GM12878 (cell line): ENCODE measurements at regions not wholly inside any gene's neighbourhood (a gene's known extent, or its start where the extent isn't known, plus 50 kb on each side); places are given as distances from the start of the nearest gene placed in this dataset.

Experiments
- ATAC-seq: fragments of 200-7000 bp; cut with Tn5 transposase; 3 replicates; pipeline ENCODE4 v1.9.1; 2020; ENCODE audit warnings: mild to moderate bottlenecking, moderate library complexity
- BruUV-seq: library from RNA; stranded (reverse); fragments of 400-500 nt; replicated peaks from 2 replicates; lab custom pipeline; 2021; lab: Mats Ljungman, UMichigan
- CTCF ChIA-PET: fragments of 300-600 bp; sonication (Branson Sonifier 250); formaldehyde crosslinking; extraction: SDS; loops from one replicate; lab custom pipeline; 2021; ENCODE audit warnings: inconsistent platforms; lab: Yijun Ruan, JAX
- POLR2A ChIA-PET: fragments of 350-600 bp; formaldehyde crosslinking; extraction: SDS; loops from one replicate; lab custom pipeline; 2021; ENCODE audit warnings: inconsistent platforms; lab: Charles Lee
- RAD21 ChIA-PET: fragments of 300-600 bp; sonication (Branson Sonifier 250); formaldehyde crosslinking; loops from one replicate; lab custom pipeline; 2023; ENCODE audit warnings: antibody characterized with exemption; ENCODE audit not compliant: unreplicated experiment; lab: Charles Lee
- SMC1A ChIA-PET: fragments of 300-600 bp; sonication (Branson Sonifier 250); formaldehyde crosslinking; loops from one replicate; lab custom pipeline; 2023; ENCODE audit not compliant: unreplicated experiment, uncharacterized antibody; lab: Charles Lee
- DNase-seq: peaks from one replicate; pipeline ENCODE4 v3.0.0-alpha.2; 2011; ENCODE audit warnings: low read depth, low spot score
- FAIRE-seq: peaks from 3 replicates; lab custom pipeline; 2011; peaks lifted over from hg19 to GRCh38; lab: Jason Lieb, UNC
- H2AFZ ChIP-seq: 2 replicates; pipeline ENCODE4 v1.6.0; 2011; ENCODE audit warnings: low read depth, low read length, control low read depth; ENCODE audit not compliant: control insufficient read depth
- H3K27ac ChIP-seq: 2 replicates; pipeline ENCODE4 v1.5.1; 2011; ENCODE audit warnings: control low read depth; ENCODE audit not compliant: control insufficient read depth, insufficient read depth
- H3K27me3 ChIP-seq, 2 experiments: replicated peaks in 1 of 2; 2 replicates each; pipeline versions ENCODE4 v1.6.0 to v1.6.1; 2011; ENCODE audit warnings: low read length in 1 of 2; ENCODE audit not compliant: control insufficient read depth in 2 of 2, insufficient read depth in 2 of 2
- H3K36me3 ChIP-seq, 2 experiments: 2 replicates each; pipeline ENCODE4 v1.5.1; 2011; ENCODE audit warnings: low read length in 1 of 2; ENCODE audit not compliant: control insufficient read depth in 2 of 2, insufficient read depth in 2 of 2
- H3K4me1 ChIP-seq: 2 replicates; pipeline ENCODE4 v1.6.1; 2011; ENCODE audit warnings: mild to moderate bottlenecking, low read length, moderate library complexity, mixed read lengths; ENCODE audit not compliant: control insufficient read depth, insufficient read depth
- H3K4me2 ChIP-seq: 2 replicates; pipeline ENCODE4 v1.6.0; 2011; ENCODE audit warnings: control low read depth; ENCODE audit not compliant: control insufficient read depth, insufficient read depth
- H3K4me3 ChIP-seq: fragments of 200-600 bp; sonication (generic); 2 replicates; pipeline ENCODE4 v1.5.1; 2016
- H3K79me2 ChIP-seq: 2 replicates; pipeline ENCODE4 v1.6.0; 2011; ENCODE audit warnings: low read length; ENCODE audit not compliant: control insufficient read depth, insufficient read depth
- H3K9ac ChIP-seq: 2 replicates; pipeline ENCODE4 v1.8.0; 2011; ENCODE audit warnings: low read length, control low read depth, mixed read lengths; ENCODE audit not compliant: control insufficient read depth, insufficient read depth
- H3K9me3 ChIP-seq: replicated peaks from 3 replicates; pipeline ENCODE4 v1.5.1; 2011; ENCODE audit warnings: mild to moderate bottlenecking, low read length; ENCODE audit not compliant: control insufficient read depth, insufficient read depth
- H4K20me1 ChIP-seq: 2 replicates; pipeline ENCODE4 v1.6.0; 2011; ENCODE audit not compliant: control insufficient read depth, insufficient read depth
- BCL11A ChIP-seq: IDR thresholded peaks from 2 replicates; pipeline ENCODE4 v1.6.1; 2011; ENCODE audit warnings: low read depth, low read length
- BCL3 ChIP-seq: IDR thresholded peaks from 2 replicates; pipeline ENCODE4 v1.6.1; 2011; ENCODE audit warnings: borderline replicate concordance, low read depth, mild to moderate bottlenecking, moderate library complexity, low read length; ENCODE audit not compliant: insufficient read depth, poor library complexity, severe bottlenecking
- CBX3 ChIP-seq: fragments of 200-600 bp; sonication (generic); IDR thresholded peaks from 2 replicates; pipeline ENCODE4 v1.6.1; 2016; ENCODE audit warnings: low read depth, borderline replicate concordance
- DPF2 ChIP-seq: fragments of 450-650 bp; IDR thresholded peaks from 2 replicates; pipeline ENCODE4 v1.6.1; 2017; ENCODE audit warnings: mild to moderate bottlenecking
- EED ChIP-seq: sonication (generic); IDR thresholded peaks from 2 replicates; pipeline ENCODE4 v1.6.1; 2016; ENCODE audit warnings: antibody characterized with exemption, low read depth
- KAT2A ChIP-seq: conservative IDR thresholded peaks from 2 replicates; pipeline ENCODE4 v1.6.1; 2011; ENCODE audit warnings: low read depth, low read length; ENCODE audit not compliant: control insufficient read depth
- KLF5 ChIP-seq: fragments of 450-650 bp; IDR thresholded peaks from 2 replicates; pipeline ENCODE4 v1.6.1; 2014; ENCODE audit warnings: mild to moderate bottlenecking; ENCODE audit not compliant: partially characterized antibody
- MLLT1 ChIP-seq: fragments of 450-650 bp; IDR thresholded peaks from 2 replicates; pipeline ENCODE4 v1.6.1; 2016; ENCODE audit warnings: mild to moderate bottlenecking
- NR2C1 ChIP-seq: fragments of 450-650 bp; IDR thresholded peaks from 2 replicates; pipeline ENCODE4 v1.6.1; 2017; ENCODE audit warnings: antibody characterized with exemption, mild to moderate bottlenecking, moderate library complexity
- POLR2AphosphoS5 ChIP-seq: IDR thresholded peaks from 2 replicates; pipeline ENCODE4 v1.6.1; 2011; ENCODE audit warnings: mild to moderate bottlenecking, low read length, inconsistent platforms
- RAD21 ChIP-seq: IDR thresholded peaks from 2 replicates; pipeline ENCODE4 v1.6.1; 2011; ENCODE audit warnings: mild to moderate bottlenecking, low read depth, low read length, moderate library complexity; ENCODE audit not compliant: insufficient read depth
- RELA ChIP-seq: fragments of 450-650 bp; IDR thresholded peaks from 2 replicates; pipeline ENCODE4 v1.8.0; 2014; ENCODE audit warnings: borderline replicate concordance; ENCODE audit not compliant: partially characterized antibody
- SIN3A ChIP-seq: IDR thresholded peaks from 2 replicates; pipeline ENCODE4 v1.6.1; 2012; ENCODE audit warnings: low read depth, low read length, improper control_type of control experiment
- SREBF2 ChIP-seq: IDR thresholded peaks from 2 replicates; pipeline ENCODE4 v1.6.1; 2012; ENCODE audit warnings: mild to moderate bottlenecking, low read length
- SUPT20H ChIP-seq: IDR thresholded peaks from 2 replicates; pipeline ENCODE4 v1.6.1; 2011; ENCODE audit warnings: low read depth, mild to moderate bottlenecking, low read length, moderate library complexity, borderline replicate concordance; ENCODE audit not compliant: control insufficient read depth
- SUZ12 ChIP-seq: fragments of 200-600 bp; sonication (generic); IDR thresholded peaks from one replicate; pipeline ENCODE4 v1.6.1; 2018; ENCODE audit warnings: antibody characterized with exemption, mild to moderate bottlenecking; ENCODE audit not compliant: unreplicated experiment
- TCF3 ChIP-seq: IDR thresholded peaks from 2 replicates; pipeline ENCODE4 v1.6.1; 2012; ENCODE audit warnings: low read depth, mild to moderate bottlenecking, low read length, borderline replicate concordance; ENCODE audit not compliant: insufficient read depth
- WRNIP1 ChIP-seq: IDR thresholded peaks from 2 replicates; pipeline ENCODE4 v1.6.1; 2011; ENCODE audit warnings: low read depth, low read length, improper control_type of control experiment, borderline replicate concordance
- ZNF217 ChIP-seq: fragments of 450-650 bp; IDR thresholded peaks from 2 replicates; pipeline ENCODE4 v1.6.1; 2017; ENCODE audit warnings: antibody characterized with exemption, mild to moderate bottlenecking
- WGBS: methylation state at CpG from one replicate; pipeline ENCODE4 v1.1.6; 2016; ENCODE audit warnings: low lambda C conversion rate; ENCODE audit not compliant: insufficient replicate concordance, insufficient coverage; ENCODE audit errors: missing lambda C conversion rate; 5-methylcytosine and 5-hydroxymethylcytosine counted together
- in situ Hi-C: fragments of 300-500 bp; cut with MboI; formaldehyde crosslinking; loops from 9 replicates; pipeline ENCODE4 v1.14.3; 2018; ENCODE audit warnings: mixed read lengths
- intact Hi-C: fragments of 100-400 bp; cut with micrococcal nuclease; formaldehyde crosslinking; loops from one replicate; pipeline ENCODE4 v1.14.2; 2022; ENCODE audit not compliant: unreplicated experiment
- TF ChIP-seq, protein P1 (sequence below): fragments of 450-650 bp; IDR thresholded peaks from 2 replicates; pipeline ENCODE4 v1.6.1; 2017; ENCODE audit warnings: antibody characterized with exemption, mild to moderate bottlenecking, moderate library complexity

- H3K79me2 ChIP-seq: no peaks in the 10 kb centered on the region
These were observed 76.1 kb upstream of the KHDRBS2 start for GRCh38 chr6:62362097-62362496.

More at GRCh38 chr6:62362097-62362496, 76.1 kb upstream of the KHDRBS2 start:
- Histone ChIP-seq H3K27ac (no peak overlapping the region), H4K20me1 (no peaks in the 10 kb centered on the region), H3K36me3 (no peaks in the 10 kb centered on the region), H3K4me1 (no peaks in the 10 kb centered on the region), H3K9me3 (no peaks in the 10 kb centered on the region), H3K4me2 (no peak overlapping the region), H2AFZ (no peak overlapping the region), H3K4me3 (no peak overlapping the region), H3K27me3 (no peaks in the 10 kb centered on the region), H3K9ac (no peak overlapping the region)
- TF ChIP-seq KLF5 (no peak), CBX3 (no peak), NR2C1 (no peak), RAD21 (no peak), ZNF217 (no peak), TCF3 (no peak), SUZ12 (no peak), MLLT1 (no peak), EED (no peak), SREBF2 (no peak), RELA (no peak), SIN3A (no peak), DPF2 (no peak), BCL11A (no peak), WRNIP1 (no peak), SUPT20H (no peak), BCL3 (no peak), POLR2AphosphoS5 (no peak), KAT2A (no peak)
- TF ChIP-seq, protein P1, sequence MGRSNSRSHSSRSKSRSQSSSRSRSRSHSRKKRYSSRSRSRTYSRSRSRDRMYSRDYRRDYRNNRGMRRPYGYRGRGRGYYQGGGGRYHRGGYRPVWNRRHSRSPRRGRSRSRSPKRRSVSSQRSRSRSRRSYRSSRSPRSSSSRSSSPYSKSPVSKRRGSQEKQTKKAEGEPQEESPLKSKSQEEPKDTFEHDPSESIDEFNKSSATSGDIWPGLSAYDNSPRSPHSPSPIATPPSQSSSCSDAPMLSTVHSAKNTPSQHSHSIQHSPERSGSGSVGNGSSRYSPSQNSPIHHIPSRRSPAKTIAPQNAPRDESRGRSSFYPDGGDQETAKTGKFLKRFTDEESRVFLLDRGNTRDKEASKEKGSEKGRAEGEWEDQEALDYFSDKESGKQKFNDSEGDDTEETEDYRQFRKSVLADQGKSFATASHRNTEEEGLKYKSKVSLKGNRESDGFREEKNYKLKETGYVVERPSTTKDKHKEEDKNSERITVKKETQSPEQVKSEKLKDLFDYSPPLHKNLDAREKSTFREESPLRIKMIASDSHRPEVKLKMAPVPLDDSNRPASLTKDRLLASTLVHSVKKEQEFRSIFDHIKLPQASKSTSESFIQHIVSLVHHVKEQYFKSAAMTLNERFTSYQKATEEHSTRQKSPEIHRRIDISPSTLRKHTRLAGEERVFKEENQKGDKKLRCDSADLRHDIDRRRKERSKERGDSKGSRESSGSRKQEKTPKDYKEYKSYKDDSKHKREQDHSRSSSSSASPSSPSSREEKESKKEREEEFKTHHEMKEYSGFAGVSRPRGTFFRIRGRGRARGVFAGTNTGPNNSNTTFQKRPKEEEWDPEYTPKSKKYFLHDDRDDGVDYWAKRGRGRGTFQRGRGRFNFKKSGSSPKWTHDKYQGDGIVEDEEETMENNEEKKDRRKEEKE: no peak
- ChIA-PET CTCF (no interaction called here), RAD21 (no interaction called here), POLR2A (no interaction called here), SMC1A (no interaction called here)
- WGBS: 100% methylated on average over 1 of the region's 1 CpG
- in situ Hi-C loops (no loop called here), intact Hi-C loops (no loop called here)
- ATAC-seq (no peak), FAIRE-seq (no peak), DNase-seq (no peak)
- no TSS peak for BruUV-seq
